ENCODE measurements at regions not wholly inside any gene's neighbourhood (a gene's known extent, or its start where the extent isn't known, plus 50 kb on each side); places are given as distances from the start of the nearest gene placed in this dataset.

GRCh38 chr18:29307982-29308381, 1131.1 kb upstream of the CDH2 start:
- no peak for DNase-seq

DNA sequence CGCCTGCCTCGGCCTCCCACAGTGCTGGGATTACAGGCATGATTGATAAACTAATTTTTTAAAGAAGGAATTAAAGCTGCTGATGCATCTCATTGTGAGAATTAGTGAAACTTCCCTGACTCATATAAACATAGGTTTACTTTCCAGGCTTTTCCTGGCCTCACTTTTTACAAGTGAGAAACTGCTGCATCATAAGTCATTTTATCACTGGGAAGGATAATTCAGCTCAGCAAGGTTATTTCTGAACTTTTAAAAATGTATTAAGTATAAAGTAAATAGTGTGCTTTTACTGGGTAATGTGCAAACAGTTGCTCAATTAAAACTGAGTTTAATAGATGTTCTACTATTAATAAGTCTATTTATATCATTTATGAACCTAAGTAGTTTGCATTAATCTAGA, 1130.3 kb upstream of the CDH2 start:
- DNase-seq: no peak

- DNase-seq: no peak
These were observed 1128.6 kb upstream of the CDH2 start for GRCh38 chr18:29305516-29305915.

GRCh38 chr18:29301048-29301447, 1124.1 kb upstream of the CDH2 start:
- no peak for DNase-seq

GRCh38 chr18:29285471-29285870, 1108.5 kb upstream of the CDH2 start:
- no peak for DNase-seq

- DNase-seq: no peak
These were observed 1094.6 kb upstream of the CDH2 start for GRCh38 chr18:29271501-29271900.

- DNase-seq: no peak
These were observed 1082.9 kb upstream of the CDH2 start for GRCh38 chr18:29259838-29260237.

DNA sequence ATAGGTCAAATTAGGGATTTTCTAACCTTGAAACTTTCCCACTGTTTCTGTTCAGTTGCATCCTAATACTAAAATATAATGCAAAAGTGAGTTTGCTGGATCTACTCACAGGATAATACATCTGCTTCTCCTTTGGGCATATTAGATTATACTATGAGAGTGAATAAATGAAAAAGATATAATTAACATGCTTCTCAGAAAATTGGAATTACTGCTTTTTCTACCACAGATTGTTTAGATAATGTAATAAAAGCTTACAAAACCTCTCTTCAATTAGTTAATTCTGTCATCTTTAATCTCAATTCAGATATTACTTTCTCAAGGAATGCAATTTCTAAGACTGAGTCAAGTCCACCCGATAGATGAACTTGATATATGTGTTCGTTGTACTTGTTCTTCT, 1077.2 kb upstream of the CDH2 start:
- no peak for DNase-seq

- DNase-seq: no peak
These were observed 1074.8 kb upstream of the CDH2 start for GRCh38 chr18:29251681-29252080.

DNA sequence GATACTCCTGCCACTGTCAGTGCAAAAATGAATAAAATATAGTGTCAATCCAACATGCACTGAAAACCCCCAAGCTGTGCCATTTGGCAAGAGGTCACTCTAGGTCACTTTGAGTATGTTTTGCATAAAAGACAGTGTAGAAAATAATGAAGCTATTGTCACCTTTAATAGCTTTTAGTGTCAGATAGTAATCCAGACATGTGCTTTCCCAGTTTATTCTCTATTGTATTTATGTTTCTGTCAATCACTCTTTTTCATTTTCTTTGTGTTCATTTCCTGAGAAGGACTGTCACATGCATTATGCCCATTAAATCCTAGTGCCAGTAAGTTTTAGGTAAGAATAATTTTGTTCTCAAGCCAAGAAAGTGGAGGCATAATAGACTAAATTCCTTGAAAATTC, 1073.9 kb upstream of the CDH2 start:
- no peak for DNase-seq

GRCh38 chr18:29250259-29250658, 1073.3 kb upstream of the CDH2 start:
- no peak for DNase-seq

DNA sequence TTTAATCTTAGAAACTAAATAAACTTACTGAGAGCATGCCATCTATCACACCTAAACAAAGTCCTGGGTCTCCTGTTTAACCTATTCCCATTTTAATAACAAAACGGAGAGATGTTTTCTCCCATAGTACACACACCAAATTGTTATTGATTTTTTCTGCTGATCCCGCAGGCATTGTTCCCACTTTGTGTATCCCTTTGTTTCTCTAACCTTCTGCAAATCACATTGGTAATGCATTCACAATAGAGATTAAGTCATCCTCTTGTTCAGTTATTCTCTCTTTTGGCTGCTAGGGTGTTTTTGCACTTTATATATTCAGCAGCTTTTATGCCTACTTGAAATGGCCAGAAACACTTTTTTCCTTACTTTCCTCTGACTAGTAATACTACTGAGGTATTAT, 1071.9 kb upstream of the CDH2 start:
- DNase-seq: no peak

GRCh38 chr18:29241199-29241598, 1064.3 kb upstream of the CDH2 start:
- DNase-seq: no peak

DNA sequence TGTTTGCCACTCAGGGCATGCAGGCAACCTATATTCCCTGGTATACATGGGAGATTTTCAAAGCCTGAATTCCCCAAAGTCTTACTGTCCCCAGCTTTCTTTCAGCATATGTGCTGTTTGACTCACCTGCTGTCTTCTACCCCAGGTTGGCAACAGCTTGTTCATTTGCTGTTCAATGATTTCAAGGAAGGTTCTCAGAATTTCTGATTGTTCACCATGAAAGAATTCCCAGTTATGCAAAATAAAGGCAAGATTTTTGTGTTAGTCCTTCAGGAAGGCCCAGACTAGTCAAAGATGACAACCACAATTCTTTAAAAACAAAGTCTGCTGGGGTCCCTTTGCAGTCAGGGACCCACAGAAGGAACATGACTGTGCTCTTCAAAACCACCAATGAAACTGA, 1057.8 kb upstream of the CDH2 start:
- DNase-seq: no peak

- DNase-seq: no peak
These were observed 1049.3 kb upstream of the CDH2 start for GRCh38 chr18:29226213-29226612.

- no peak for DNase-seq
These were observed 1048.4 kb upstream of the CDH2 start for GRCh38 chr18:29225351-29225750.

DNA sequence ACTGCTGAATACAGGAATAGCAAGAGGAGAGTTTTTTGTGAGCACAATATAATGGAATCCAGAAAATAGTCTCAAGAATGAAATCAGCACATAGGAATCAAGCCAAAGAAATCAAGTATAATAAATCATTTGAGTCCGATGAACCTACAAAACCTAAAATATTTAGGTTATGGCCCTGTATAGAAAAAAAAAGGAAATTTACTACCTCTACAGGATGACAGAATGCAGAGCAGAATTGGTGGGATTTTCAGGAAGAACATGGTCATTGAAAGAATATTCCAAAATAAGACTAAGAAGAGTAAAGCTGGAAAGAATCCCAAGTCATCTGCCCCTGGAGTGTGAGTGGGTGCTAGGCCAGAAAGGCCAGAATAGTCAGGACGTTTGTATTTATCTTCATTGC, 1041.2 kb upstream of the CDH2 start:
- DNase-seq: no peak

- no peak for DNase-seq
These were observed 1040.4 kb upstream of the CDH2 start for GRCh38 chr18:29217124-29217915.

- no peak for DNase-seq
These were observed 1021.9 kb upstream of the CDH2 start for GRCh38 chr18:29198834-29199233.

- no peak for DNase-seq
These were observed 1019.4 kb upstream of the CDH2 start for GRCh38 chr18:29196307-29196706.

- no peak for DNase-seq
These were observed 1014.3 kb upstream of the CDH2 start for GRCh38 chr18:29191263-29191662.

DNA sequence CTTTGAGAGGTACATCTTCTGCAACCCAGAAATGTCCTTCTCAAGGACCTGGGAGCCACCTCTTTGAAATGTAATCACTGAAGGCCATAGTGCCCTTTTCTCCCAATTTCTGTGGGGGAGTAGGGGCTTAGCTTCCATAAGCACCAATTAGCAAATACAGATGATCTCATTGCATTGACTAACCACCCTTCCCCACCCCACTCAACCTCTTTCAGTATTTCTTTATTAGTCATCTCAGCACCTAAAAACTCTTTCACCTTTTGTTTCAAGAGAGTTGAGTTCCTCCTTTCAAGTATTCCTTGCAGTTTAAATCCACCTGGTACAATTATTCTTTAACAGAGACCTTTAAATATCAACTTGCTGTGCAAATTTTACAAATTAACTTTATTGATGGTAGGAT, 1011.8 kb upstream of the CDH2 start:
- DNase-seq: no peak

DNA sequence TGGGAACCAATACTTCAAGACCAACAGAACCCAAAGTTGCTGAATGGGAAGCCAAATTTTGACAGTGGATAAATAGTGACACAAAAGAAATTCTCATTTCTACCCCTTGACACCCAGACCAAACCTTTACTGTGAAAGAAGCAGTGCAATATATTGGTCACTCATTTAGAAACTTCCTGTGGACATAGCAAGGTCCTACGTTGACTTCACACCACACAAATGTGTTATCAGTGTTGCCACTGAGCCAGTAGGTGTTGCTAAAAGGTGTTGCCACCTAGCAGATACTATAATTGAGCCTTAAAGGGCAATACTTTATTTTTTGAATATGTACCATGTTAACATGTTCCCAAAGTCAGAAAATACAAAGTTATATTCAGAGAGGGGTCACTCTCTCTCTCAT, 1008.9 kb upstream of the CDH2 start:
- DNase-seq: no peak

- DNase-seq: no peak
These were observed 1007.7 kb upstream of the CDH2 start for GRCh38 chr18:29184654-29185053.

DNA sequence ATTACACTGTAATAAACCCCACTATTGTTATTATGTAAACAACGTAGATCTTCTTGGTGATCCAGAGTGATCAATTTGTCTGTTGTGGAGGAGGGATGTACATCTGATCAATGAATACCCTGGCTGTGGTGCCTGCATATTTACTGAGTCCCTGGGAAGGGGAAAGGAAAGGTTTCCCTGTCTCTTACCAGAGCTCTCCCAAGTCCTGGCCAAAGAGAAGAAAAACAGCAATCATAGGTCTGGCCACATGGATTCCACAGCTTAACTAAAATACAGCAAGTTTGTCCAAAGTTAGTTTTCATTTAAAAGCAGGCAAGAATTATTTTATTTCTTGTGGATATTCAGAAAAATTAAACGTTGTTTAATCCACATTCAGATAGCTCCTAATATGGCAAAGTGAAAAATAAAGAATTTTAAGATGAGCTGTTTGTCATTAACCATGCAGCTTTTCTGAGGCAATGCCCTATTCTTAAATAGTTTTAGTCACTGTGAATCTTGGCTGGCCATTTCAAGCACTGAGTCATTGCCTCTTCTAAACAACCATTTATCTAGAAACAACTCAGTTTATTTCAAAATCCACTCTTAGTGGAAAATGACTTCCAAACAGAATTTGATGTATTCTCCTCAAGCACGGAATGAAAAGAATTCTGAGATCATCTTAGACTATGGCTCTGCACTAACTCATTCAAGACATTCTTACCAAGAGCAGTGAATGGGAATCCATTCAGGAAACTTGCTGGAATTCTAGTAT, 1004.4 kb upstream of the CDH2 start:
- DNase-seq: no peak
